ENCODE measurements at regions not wholly inside any gene's neighbourhood (a gene's known extent, or its start where the extent isn't known, plus 50 kb on each side); places are given as distances from the start of the nearest gene placed in this dataset.

DNA sequence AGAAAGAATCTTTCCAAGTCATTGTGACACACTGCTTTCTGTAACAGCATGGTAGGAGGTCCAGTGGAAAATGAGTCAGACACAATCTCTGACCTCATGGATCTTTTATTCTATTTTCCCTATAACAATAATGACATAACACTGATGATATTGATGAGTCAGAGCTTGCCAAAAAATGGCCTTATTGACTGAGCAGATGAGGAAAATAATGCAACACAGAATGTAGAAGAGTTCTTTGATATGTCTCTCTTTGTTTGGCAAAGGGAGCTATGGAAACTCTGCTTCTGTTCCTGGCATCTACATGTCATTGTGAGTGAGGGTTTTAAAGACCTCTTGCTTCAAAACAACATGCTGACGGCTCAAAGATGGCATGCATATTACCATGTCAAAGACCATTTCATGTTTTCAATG, 443.1 kb upstream of the ZNF608 start:
- Histone ChIP-seq H3K4me3 (ENCODE audit: low read depth in 1 of 3, low read length in 3 of 3) (no peak overlapping the region), H3K27ac (ENCODE audit: low read depth in 1 of 2, low read length in 2 of 2) (no peak overlapping the region), H3K27me3 (ENCODE audit: control insufficient read depth in 4 of 4, insufficient read depth in 4 of 4, low read length in 3 of 4) (no peaks in the 10 kb centered on the region), H3K9me3 (ENCODE audit: control insufficient read depth in 4 of 4, low read length in 3 of 4) (no peaks in the 10 kb centered on the region), H3K4me1 (ENCODE audit: control insufficient read depth in 4 of 4, insufficient read depth in 4 of 4, low read length in 3 of 4) (peaks cover 0 to 6% (median 0%) of the 10 kb centered on the region in 4 donors), H3K9ac (ENCODE audit: low read depth in 1 of 2, low read length in 2 of 2) (no peak overlapping the region), H3K36me3 (ENCODE audit: control insufficient read depth in 4 of 4, insufficient read depth in 3 of 4, low read depth in 1 of 4, low read length in 3 of 4) (no peaks in the 10 kb centered on the region)
- no peak for DNase-seq (ENCODE audit: low spot score)
- TF ChIP-seq FOXA2 (IDR thresholded peaks at IDR 0.05) = no peak
- no peak for TF ChIP-seq ZBTB33 (IDR thresholded peaks at IDR 0.05)
- TF ChIP-seq, protein P1, sequence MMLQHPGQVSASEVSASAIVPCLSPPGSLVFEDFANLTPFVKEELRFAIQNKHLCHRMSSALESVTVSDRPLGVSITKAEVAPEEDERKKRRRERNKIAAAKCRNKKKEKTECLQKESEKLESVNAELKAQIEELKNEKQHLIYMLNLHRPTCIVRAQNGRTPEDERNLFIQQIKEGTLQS (IDR thresholded peaks at IDR 0.05) = no peak
- TF ChIP-seq, protein P2, sequence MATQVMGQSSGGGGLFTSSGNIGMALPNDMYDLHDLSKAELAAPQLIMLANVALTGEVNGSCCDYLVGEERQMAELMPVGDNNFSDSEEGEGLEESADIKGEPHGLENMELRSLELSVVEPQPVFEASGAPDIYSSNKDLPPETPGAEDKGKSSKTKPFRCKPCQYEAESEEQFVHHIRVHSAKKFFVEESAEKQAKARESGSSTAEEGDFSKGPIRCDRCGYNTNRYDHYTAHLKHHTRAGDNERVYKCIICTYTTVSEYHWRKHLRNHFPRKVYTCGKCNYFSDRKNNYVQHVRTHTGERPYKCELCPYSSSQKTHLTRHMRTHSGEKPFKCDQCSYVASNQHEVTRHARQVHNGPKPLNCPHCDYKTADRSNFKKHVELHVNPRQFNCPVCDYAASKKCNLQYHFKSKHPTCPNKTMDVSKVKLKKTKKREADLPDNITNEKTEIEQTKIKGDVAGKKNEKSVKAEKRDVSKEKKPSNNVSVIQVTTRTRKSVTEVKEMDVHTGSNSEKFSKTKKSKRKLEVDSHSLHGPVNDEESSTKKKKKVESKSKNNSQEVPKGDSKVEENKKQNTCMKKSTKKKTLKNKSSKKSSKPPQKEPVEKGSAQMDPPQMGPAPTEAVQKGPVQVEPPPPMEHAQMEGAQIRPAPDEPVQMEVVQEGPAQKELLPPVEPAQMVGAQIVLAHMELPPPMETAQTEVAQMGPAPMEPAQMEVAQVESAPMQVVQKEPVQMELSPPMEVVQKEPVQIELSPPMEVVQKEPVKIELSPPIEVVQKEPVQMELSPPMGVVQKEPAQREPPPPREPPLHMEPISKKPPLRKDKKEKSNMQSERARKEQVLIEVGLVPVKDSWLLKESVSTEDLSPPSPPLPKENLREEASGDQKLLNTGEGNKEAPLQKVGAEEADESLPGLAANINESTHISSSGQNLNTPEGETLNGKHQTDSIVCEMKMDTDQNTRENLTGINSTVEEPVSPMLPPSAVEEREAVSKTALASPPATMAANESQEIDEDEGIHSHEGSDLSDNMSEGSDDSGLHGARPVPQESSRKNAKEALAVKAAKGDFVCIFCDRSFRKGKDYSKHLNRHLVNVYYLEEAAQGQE (IDR thresholded peaks at IDR 0.05) = no peak
- TF ChIP-seq SP1 (IDR thresholded peaks at IDR 0.05) = no peak
- TF ChIP-seq HNF4G (IDR thresholded peaks at IDR 0.05) = no peak
- TF ChIP-seq NR2F2 (IDR thresholded peaks at IDR 0.05) = no peak
- TF ChIP-seq GABPA (IDR thresholded peaks at IDR 0.05 in 1 of 2, conservative IDR thresholded peaks at IDR 0.05 in 1 of 2) = no peak
- TF ChIP-seq FOXA1 (IDR thresholded peaks at IDR 0.05) = no peak
- TF ChIP-seq HNF4A (conservative IDR thresholded peaks at IDR 0.05) = no peak
- TF ChIP-seq EGR1 (IDR thresholded peaks at IDR 0.05; ENCODE audit: low read depth in 2 of 2) = no peak
- no peak for TF ChIP-seq JUND (IDR thresholded peaks at IDR 0.05)
- no peak for TF ChIP-seq TAF1 (conservative IDR thresholded peaks at IDR 0.05)
- TF ChIP-seq RAD21 (IDR thresholded peaks at IDR 0.05) = no peak
- no peak for TF ChIP-seq MAX (IDR thresholded peaks at IDR 0.05)
- WGBS = 84% methylated on average over 1 of the region's 1 CpG

DNA sequence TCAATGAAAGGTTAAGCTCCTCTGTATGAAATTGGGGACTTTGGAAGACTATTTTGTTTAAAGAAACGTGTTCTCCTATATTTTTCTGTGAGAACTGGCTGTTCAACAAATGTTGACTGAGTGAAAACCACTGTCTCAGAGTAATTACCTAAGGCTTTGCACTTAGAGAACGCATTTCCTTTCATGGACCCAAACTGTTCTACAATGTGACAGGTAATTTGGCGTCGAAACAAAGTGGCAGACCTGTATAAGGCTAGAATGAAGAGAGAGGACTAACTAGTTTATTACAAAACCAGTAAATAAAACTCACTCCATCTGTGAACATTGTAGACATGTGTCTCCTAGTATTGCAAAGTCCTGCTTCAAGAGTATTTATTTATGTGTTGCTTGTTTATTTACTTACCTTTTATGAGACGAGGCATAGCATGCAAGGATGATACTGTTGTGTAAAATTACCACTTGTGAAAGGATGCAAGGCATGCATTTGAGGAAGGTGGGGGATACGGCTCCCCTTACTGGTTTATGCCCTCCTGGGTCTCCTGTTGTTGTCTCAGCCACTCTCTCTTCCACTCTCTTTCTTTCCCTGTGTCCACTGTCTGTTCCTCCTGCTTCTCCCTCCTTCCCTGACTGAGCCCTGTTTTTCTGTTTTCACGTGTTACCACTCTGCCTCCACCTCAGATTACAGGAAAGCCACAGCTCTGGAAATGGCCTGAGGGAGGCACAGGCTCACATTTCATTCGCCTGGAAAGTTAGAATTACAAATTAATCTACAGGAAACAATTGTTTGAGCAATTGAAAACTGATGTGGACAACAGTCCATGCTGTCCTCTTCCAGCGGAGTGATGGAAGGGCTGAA, 444.0 kb upstream of the ZNF608 start:
- Histone ChIP-seq H3K27ac (ENCODE audit: low read depth in 1 of 2, low read length in 2 of 2) (no peak overlapping the region), H3K36me3 (ENCODE audit: control insufficient read depth in 4 of 4, insufficient read depth in 3 of 4, low read depth in 1 of 4, low read length in 3 of 4) (no peaks in the 10 kb centered on the region), H3K9me3 (ENCODE audit: control insufficient read depth in 4 of 4, low read length in 3 of 4) (no peaks in the 10 kb centered on the region), H3K4me1 (ENCODE audit: control insufficient read depth in 4 of 4, insufficient read depth in 4 of 4, low read length in 3 of 4) (peaks cover 0 to 6% (median 0%) of the 10 kb centered on the region in 4 donors), H3K27me3 (ENCODE audit: control insufficient read depth in 4 of 4, insufficient read depth in 4 of 4, low read length in 3 of 4) (no peaks in the 10 kb centered on the region), H3K9ac (ENCODE audit: low read depth in 1 of 2, low read length in 2 of 2) (no peak overlapping the region), H3K4me3 (ENCODE audit: low read depth in 1 of 3, low read length in 3 of 3) (no peak overlapping the region)
- whole genome bisulfite sequencing = 71% methylated on average over 9 of the region's 9 CpGs
- DNase-seq (ENCODE audit: low spot score) = no peak
- no peak for TF ChIP-seq FOXA2 (IDR thresholded peaks at IDR 0.05)
- TF ChIP-seq GABPA (IDR thresholded peaks at IDR 0.05 in 1 of 2, conservative IDR thresholded peaks at IDR 0.05 in 1 of 2) = no peak
- TF ChIP-seq TAF1 (conservative IDR thresholded peaks at IDR 0.05) = no peak
- TF ChIP-seq, protein P1 (IDR thresholded peaks at IDR 0.05) = no peak
- TF ChIP-seq RXRA (IDR thresholded peaks at IDR 0.05) = no peak
- no peak for TF ChIP-seq HNF4A (conservative IDR thresholded peaks at IDR 0.05)
- no peak for TF ChIP-seq MAX (IDR thresholded peaks at IDR 0.05)
- TF ChIP-seq NR2F2 (IDR thresholded peaks at IDR 0.05) = no peak
- TF ChIP-seq FOXA1 (IDR thresholded peaks at IDR 0.05) = no peak
- no peak for TF ChIP-seq HNF4G (IDR thresholded peaks at IDR 0.05)
- TF ChIP-seq YY1 (IDR thresholded peaks at IDR 0.05) = no peak
- TF ChIP-seq, protein P2 (IDR thresholded peaks at IDR 0.05) = no peak
- TF ChIP-seq EGR1 (IDR thresholded peaks at IDR 0.05; ENCODE audit: low read depth in 2 of 2) = no peak
- no peak for TF ChIP-seq JUND (IDR thresholded peaks at IDR 0.05)
- TF ChIP-seq, protein P3, sequence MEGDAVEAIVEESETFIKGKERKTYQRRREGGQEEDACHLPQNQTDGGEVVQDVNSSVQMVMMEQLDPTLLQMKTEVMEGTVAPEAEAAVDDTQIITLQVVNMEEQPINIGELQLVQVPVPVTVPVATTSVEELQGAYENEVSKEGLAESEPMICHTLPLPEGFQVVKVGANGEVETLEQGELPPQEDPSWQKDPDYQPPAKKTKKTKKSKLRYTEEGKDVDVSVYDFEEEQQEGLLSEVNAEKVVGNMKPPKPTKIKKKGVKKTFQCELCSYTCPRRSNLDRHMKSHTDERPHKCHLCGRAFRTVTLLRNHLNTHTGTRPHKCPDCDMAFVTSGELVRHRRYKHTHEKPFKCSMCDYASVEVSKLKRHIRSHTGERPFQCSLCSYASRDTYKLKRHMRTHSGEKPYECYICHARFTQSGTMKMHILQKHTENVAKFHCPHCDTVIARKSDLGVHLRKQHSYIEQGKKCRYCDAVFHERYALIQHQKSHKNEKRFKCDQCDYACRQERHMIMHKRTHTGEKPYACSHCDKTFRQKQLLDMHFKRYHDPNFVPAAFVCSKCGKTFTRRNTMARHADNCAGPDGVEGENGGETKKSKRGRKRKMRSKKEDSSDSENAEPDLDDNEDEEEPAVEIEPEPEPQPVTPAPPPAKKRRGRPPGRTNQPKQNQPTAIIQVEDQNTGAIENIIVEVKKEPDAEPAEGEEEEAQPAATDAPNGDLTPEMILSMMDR (IDR thresholded peaks at IDR 0.05; ENCODE audit: low read depth, low read length, missing input control) = no peak

All from liver (tissue), 8 donors.